Mesenchymal stem cell (in vitro differentiated cells and primary cell): ENCODE measurements at regions not wholly inside any gene's neighbourhood (a gene's known extent, or its start where the extent isn't known, plus 50 kb on each side); places are given as distances from the start of the nearest gene placed in this dataset.

Experiments used
- DNase-seq: peaks from one replicate; pipeline ENCODE4 v3.0.0-alpha.2; 2013
- H2AFZ ChIP-seq: one replicate; pipeline ENCODE4 v1.6.1; 2013; ENCODE audit warnings: low read depth, mild to moderate bottlenecking, control low read depth, inconsistent platforms, low read length, moderate library complexity
- H2AK5ac ChIP-seq: 2 replicates; pipeline ENCODE4 v1.6.1; 2013; ENCODE audit warnings: low read length, moderate library complexity, mild to moderate bottlenecking, inconsistent platforms; ENCODE audit not compliant: severe bottlenecking
- H2BK120ac ChIP-seq: one replicate; pipeline ENCODE4 v1.6.1; 2013; ENCODE audit warnings: low read depth, mild to moderate bottlenecking, inconsistent platforms, low read length, moderate library complexity
- H2BK12ac ChIP-seq, 2 experiments: one replicate each; pipeline ENCODE4 v1.6.1; 2013; ENCODE audit warnings: inconsistent platforms in 2 of 2, low read length in 2 of 2, mild to moderate bottlenecking in 2 of 2, moderate library complexity in 2 of 2, control low read depth in 1 of 2
- H2BK15ac ChIP-seq: one replicate; pipeline ENCODE4 v1.6.1; 2013; ENCODE audit warnings: mild to moderate bottlenecking, low read depth, inconsistent platforms; ENCODE audit not compliant: poor library complexity, severe bottlenecking
- H2BK5ac ChIP-seq: 2 replicates; pipeline ENCODE4 v1.6.1; 2013; ENCODE audit warnings: low read depth, mild to moderate bottlenecking, low read length, control low read depth, inconsistent platforms; ENCODE audit not compliant: poor library complexity, severe bottlenecking
- H3K14ac ChIP-seq, 2 experiments: one replicate each; pipeline ENCODE4 v1.6.1; 2013; ENCODE audit warnings: inconsistent platforms in 2 of 2, low read length in 2 of 2, control low read depth in 1 of 2, mild to moderate bottlenecking in 1 of 2, moderate library complexity in 1 of 2
- H3K18ac ChIP-seq, 2 experiments: one replicate each; pipeline ENCODE4 v1.6.1; 2013; ENCODE audit warnings: inconsistent platforms in 2 of 2, low read length in 2 of 2, control low read depth in 1 of 2, low read depth in 1 of 2, mild to moderate bottlenecking in 1 of 2
- H3K23ac ChIP-seq, 2 experiments: one replicate each; pipeline ENCODE4 v1.6.1; 2013; ENCODE audit warnings: inconsistent platforms in 2 of 2, low read length in 2 of 2, mild to moderate bottlenecking in 2 of 2, moderate library complexity in 2 of 2, control low read depth in 1 of 2
- H3K27ac ChIP-seq: 2 replicates; pipeline ENCODE4 v1.5.1; 2013; ENCODE audit warnings: mild to moderate bottlenecking, moderate library complexity, low read length, control low read depth, inconsistent platforms; ENCODE audit not compliant: poor library complexity, severe bottlenecking
- H3K27me3 ChIP-seq, 2 experiments: 2 replicates each; pipeline versions ENCODE4 v1.6.1 to v1.7.0; 2013; ENCODE audit warnings: low read length in 2 of 2, mild to moderate bottlenecking in 2 of 2, moderate library complexity in 2 of 2, control low read depth in 1 of 2, inconsistent platforms in 1 of 2; ENCODE audit not compliant: control insufficient read depth in 1 of 2, insufficient read depth in 1 of 2
- H3K36me3 ChIP-seq, 2 experiments: 2 replicates each; pipeline versions ENCODE4 v1.6.1 to v1.7.0; 2013; ENCODE audit warnings: low read length in 2 of 2, control low read depth in 1 of 2, inconsistent platforms in 1 of 2, low read depth in 1 of 2, mild to moderate bottlenecking in 1 of 2; ENCODE audit not compliant: insufficient read depth in 2 of 2, control insufficient read depth in 1 of 2
- H3K4ac ChIP-seq, 2 experiments: one replicate each; pipeline ENCODE4 v1.6.1; 2013; ENCODE audit warnings: inconsistent platforms in 2 of 2, low read length in 2 of 2, mild to moderate bottlenecking in 2 of 2, moderate library complexity in 2 of 2, control low read depth in 1 of 2, low read depth in 1 of 2
- H3K4me1 ChIP-seq: 2 replicates; pipeline ENCODE4 v1.6.1; 2013; ENCODE audit warnings: low read depth, low read length, control low read depth; ENCODE audit not compliant: control insufficient read depth, insufficient read depth
- H3K4me2 ChIP-seq: 2 replicates; pipeline ENCODE4 v1.6.1; 2013; ENCODE audit warnings: low read length, mild to moderate bottlenecking, inconsistent platforms; ENCODE audit not compliant: poor library complexity, severe bottlenecking
- H3K4me3 ChIP-seq, 2 experiments: 2 replicates each; pipeline versions ENCODE4 v1.5.1 to v1.7.0; 2013; ENCODE audit warnings: low read length in 2 of 2, mild to moderate bottlenecking in 2 of 2, control low read depth in 1 of 2, low read depth in 1 of 2; ENCODE audit not compliant: insufficient read depth in 1 of 2
- H3K79me1 ChIP-seq: replicated peaks from 2 replicates; pipeline ENCODE4 v1.6.1; 2013; ENCODE audit warnings: mild to moderate bottlenecking, control low read depth, low read length, inconsistent platforms; ENCODE audit not compliant: poor library complexity, severe bottlenecking
- H3K9ac ChIP-seq: 2 replicates; pipeline ENCODE4 v1.7.0; 2013; ENCODE audit warnings: mild to moderate bottlenecking, low read length, moderate library complexity
- H3K9me3 ChIP-seq: 2 replicates; pipeline ENCODE4 v1.7.0; 2013; ENCODE audit warnings: mild to moderate bottlenecking, low read length; ENCODE audit not compliant: control insufficient read depth
- H4K8ac ChIP-seq: one replicate; pipeline ENCODE4 v1.6.1; 2013; ENCODE audit warnings: inconsistent platforms, mild to moderate bottlenecking, low read length, moderate library complexity
- H4K91ac ChIP-seq: one replicate; pipeline ENCODE4 v1.6.1; 2013; ENCODE audit warnings: mild to moderate bottlenecking, low read length, inconsistent platforms
- WGBS: methylation state at CpG from one replicate; pipeline ENCODE4 v1.1.7; 2013; ENCODE audit warnings: mixed read lengths; 5-methylcytosine and 5-hydroxymethylcytosine counted together

DNA sequence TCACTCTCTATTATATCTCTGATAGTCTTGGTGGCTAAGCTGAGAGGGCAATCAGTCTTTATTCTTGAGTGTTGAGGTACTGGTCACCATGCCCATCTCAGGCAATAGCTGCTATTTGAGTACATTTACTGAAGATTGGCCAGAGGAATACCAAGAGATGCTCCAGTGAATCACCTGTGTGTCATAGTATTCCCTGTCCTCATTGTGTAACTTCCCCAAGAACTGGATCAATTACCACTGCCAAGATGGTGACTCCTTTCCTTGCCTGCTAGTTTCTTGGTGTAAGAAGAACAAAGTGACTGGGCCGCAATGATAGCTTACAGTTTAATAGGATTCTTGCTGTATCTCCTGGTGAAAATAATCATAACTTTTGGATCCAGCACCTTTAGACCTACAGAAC lies 418.7 kb upstream of the KIF2A start:
- Histone ChIP-seq H3K9ac (no peak overlapping the region), H3K27me3 (peaks cover 4 to 12% of the 10 kb centered on the region in 2 experiments), H2BK12ac (no peak overlapping the region), H2BK120ac (no peak overlapping the region), H3K4ac (no peak overlapping the region), H3K9me3 (no peaks in the 10 kb centered on the region), H2AK5ac (no peak overlapping the region), H3K79me1 (no peaks in the 10 kb centered on the region), H3K18ac (no peak overlapping the region), H3K27ac (no peak overlapping the region), H2BK5ac (no peak overlapping the region), H2AFZ (no peak overlapping the region), H4K91ac (no peak overlapping the region), H3K14ac (no peak overlapping the region), H3K4me1 (no peaks in the 10 kb centered on the region), H3K23ac (no peak overlapping the region), H3K4me3 (no peak overlapping the region), H4K8ac (no peak overlapping the region), H2BK15ac (no peak overlapping the region), H3K36me3 (no peaks in the 10 kb centered on the region), H3K4me2 (no peak overlapping the region)
- 100% methylated on average over 1 of the region's 1 CpG for WGBS
- DNase-seq = no peak

DNA sequence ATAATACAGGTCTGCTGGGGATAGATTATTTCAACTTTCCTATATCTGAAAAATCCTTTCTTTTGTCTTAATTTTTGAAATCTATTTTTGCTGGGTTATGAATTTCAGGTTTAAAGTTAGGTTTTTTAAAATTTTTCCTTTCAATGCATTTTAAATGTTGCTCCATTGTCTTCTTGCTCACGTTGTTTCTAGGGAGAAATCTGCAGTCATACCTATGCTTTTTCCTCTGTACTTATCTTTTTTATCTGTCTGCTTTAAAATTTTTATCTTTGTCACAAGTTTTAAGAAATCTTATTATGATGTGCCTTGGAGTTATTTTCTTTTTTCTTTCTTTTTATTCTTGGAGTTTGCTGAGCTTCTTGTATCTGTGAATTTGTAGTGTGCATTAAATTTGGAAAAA lies 412.0 kb upstream of the KIF2A start:
- Histone ChIP-seq H3K4me1 (no peaks in the 10 kb centered on the region), H2BK12ac (no peak overlapping the region), H2AK5ac (no peak overlapping the region), H3K18ac (no peak overlapping the region), H3K23ac (no peak overlapping the region), H3K9me3 (peaks cover 29% of the 10 kb centered on the region), H2BK120ac (no peak overlapping the region), H4K8ac (no peak overlapping the region), H2AFZ (no peak overlapping the region), H3K4me2 (no peak overlapping the region), H4K91ac (no peak overlapping the region), H3K36me3 (no peaks in the 10 kb centered on the region), H2BK15ac (no peak overlapping the region), H3K4ac (no peak overlapping the region), H3K9ac (no peak overlapping the region), H3K14ac (no peak overlapping the region), H3K4me3 (no peak overlapping the region), H3K27me3 (peaks cover 0 to 2% of the 10 kb centered on the region in 2 experiments), H2BK5ac (no peak overlapping the region), H3K27ac (no peak overlapping the region), H3K79me1 (no peaks in the 10 kb centered on the region)
- no CpG with 5 or more reads among the region's 1 CpG for WGBS
- DNase-seq = no peak

DNA sequence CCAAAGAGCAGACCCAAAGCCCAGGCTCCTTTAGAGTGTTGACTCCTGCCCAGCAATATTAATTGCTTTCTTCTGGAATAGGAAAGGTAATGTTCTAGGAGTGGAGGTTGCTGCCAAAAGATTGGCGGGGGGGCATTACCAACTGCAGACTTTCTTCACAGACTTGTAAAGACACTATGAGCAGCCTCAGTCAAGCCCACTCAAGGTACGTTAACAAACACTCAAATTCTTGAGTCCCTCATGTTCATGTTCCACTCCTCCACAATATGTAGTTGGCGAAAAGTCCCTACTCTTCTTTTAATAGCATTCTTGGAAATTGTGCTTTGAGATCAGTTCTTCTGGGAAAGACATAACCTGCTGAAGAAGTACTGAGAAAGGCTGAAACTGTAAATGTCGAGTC lies 409.2 kb upstream of the KIF2A start:
- Histone ChIP-seq H3K79me1 (no peaks in the 10 kb centered on the region), H3K4me1 (no peaks in the 10 kb centered on the region), H3K27me3 (peaks cover 0 to 2% of the 10 kb centered on the region in 2 experiments), H3K4me3 (no peak overlapping the region), H3K18ac (no peak overlapping the region), H4K91ac (no peak overlapping the region), H4K8ac (no peak overlapping the region), H3K4me2 (no peak overlapping the region), H3K14ac (no peak overlapping the region), H3K23ac (no peak overlapping the region), H2BK120ac (no peak overlapping the region), H2AFZ (no peak overlapping the region), H2AK5ac (no peak overlapping the region), H3K36me3 (peaks cover 0 to 1% of the 10 kb centered on the region in 2 experiments), H3K27ac (no peak overlapping the region), H2BK12ac (no peak overlapping the region), H3K4ac (no peak overlapping the region), H2BK5ac (no peak overlapping the region), H3K9me3 (peaks cover 29% of the 10 kb centered on the region), H2BK15ac (no peak overlapping the region), H3K9ac (no peak overlapping the region)
- 94% methylated on average over 2 of the region's 4 CpGs for WGBS
- DNase-seq = no peak

DNA sequence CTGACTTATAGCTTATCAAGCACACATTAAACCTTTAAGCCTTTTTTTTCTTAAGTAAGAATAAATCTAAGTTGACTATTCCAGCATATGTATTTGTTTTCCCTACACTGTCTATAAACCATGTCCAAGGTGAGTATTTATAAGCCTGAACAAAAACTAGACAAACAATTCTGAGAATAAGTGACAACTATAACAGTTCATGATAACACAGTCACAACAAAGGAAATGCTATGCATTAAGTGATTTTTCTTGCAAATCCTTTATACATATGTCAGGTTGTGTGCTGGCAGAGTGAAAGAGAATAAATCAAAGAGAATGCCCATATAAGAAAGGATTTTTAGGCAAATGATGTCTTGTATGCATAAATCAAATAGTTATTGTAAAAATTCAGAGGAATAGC lies 408.8 kb upstream of the KIF2A start:
- H3K4ac ChIP-seq = no peak overlapping the region
- H4K8ac ChIP-seq = no peak overlapping the region
- no peaks in the 10 kb centered on the region for H3K79me1 ChIP-seq
- no peak overlapping the region for H3K23ac ChIP-seq
- no peak overlapping the region for H3K9ac ChIP-seq
- H2BK15ac ChIP-seq = no peak overlapping the region
- no peak overlapping the region for H3K27ac ChIP-seq
- H2AFZ ChIP-seq = no peak overlapping the region
- H3K27me3 ChIP-seq = peaks cover 0 to 2% of the 10 kb centered on the region in 2 experiments
- no peak overlapping the region for H3K4me3 ChIP-seq
- no peak overlapping the region for H2BK5ac ChIP-seq
- H4K91ac ChIP-seq = no peak overlapping the region
- H3K14ac ChIP-seq = no peak overlapping the region
- H2BK12ac ChIP-seq = no peak overlapping the region
- H3K4me1 ChIP-seq = no peaks in the 10 kb centered on the region
- no peak overlapping the region for H2BK120ac ChIP-seq
- no peak overlapping the region for H3K18ac ChIP-seq
- DNase-seq = no peak
- peaks cover 0 to 3% of the 10 kb centered on the region in 2 experiments for H3K36me3 ChIP-seq
- H3K4me2 ChIP-seq = no peak overlapping the region
- peaks cover 29% of the 10 kb centered on the region for H3K9me3 ChIP-seq
- no peak overlapping the region for H2AK5ac ChIP-seq
